ENCODE measurements at regions not wholly inside any gene's neighbourhood (a gene's known extent, or its start where the extent isn't known, plus 50 kb on each side); places are given as distances from the start of the nearest gene placed in this dataset.

DNA sequence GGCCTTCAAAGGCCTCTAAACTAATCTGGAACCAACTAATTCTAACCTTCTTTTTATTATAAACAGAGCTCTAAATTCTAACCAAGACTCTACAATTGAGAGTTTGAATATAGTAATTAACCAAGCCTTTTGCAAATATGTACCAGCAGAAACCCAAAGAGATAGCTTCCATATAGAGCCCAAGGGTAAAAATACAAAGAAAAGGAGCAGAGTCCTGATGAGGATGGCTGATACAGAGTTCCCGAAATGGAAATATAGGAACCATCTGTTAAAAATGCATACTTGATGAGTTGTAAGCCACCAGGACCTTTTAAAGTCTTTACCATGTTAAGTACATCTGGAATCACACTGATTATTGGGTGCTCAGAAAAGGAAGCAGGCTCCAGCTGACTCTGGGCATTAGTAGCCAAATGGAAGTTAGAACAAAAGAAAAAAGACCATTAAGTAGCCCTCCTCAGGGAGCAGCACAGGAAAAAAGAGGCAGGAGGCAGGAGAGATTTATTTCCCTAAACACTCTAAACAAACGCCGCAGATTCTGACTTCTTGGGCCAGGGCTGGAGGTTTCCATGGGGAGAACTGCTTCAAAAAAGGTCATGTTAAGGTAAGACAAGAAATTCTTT, 463.1 kb upstream of the FAT3 start:
- TF ChIP-seq, protein P1, sequence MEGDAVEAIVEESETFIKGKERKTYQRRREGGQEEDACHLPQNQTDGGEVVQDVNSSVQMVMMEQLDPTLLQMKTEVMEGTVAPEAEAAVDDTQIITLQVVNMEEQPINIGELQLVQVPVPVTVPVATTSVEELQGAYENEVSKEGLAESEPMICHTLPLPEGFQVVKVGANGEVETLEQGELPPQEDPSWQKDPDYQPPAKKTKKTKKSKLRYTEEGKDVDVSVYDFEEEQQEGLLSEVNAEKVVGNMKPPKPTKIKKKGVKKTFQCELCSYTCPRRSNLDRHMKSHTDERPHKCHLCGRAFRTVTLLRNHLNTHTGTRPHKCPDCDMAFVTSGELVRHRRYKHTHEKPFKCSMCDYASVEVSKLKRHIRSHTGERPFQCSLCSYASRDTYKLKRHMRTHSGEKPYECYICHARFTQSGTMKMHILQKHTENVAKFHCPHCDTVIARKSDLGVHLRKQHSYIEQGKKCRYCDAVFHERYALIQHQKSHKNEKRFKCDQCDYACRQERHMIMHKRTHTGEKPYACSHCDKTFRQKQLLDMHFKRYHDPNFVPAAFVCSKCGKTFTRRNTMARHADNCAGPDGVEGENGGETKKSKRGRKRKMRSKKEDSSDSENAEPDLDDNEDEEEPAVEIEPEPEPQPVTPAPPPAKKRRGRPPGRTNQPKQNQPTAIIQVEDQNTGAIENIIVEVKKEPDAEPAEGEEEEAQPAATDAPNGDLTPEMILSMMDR (IDR thresholded peaks at IDR 0.05; ENCODE audit: poor library complexity), result no peak
- no peak for TF ChIP-seq EZH2phosphoT487 (IDR thresholded peaks at IDR 0.05; ENCODE audit: low read depth, severe bottlenecking, unreplicated experiment)

All from hepatocyte (in vitro differentiated cells).